ENCODE measurements at regions not wholly inside any gene's neighbourhood (a gene's known extent, or its start where the extent isn't known, plus 50 kb on each side); places are given as distances from the start of the nearest gene placed in this dataset.

- DNase-seq (ENCODE audit: low read depth), result no peak
Observed at GRCh38 chr16:86322806-86323205, 187.5 kb upstream of the FOXF1 start.

- no peak for DNase-seq (ENCODE audit: low read depth)
Observed at GRCh38 chr16:86324320-86324719, 186.0 kb upstream of the FOXF1 start.

- no peak for DNase-seq (ENCODE audit: low read depth)
Observed at GRCh38 chr16:86325360-86325759, 185.0 kb upstream of the FOXF1 start.

DNA sequence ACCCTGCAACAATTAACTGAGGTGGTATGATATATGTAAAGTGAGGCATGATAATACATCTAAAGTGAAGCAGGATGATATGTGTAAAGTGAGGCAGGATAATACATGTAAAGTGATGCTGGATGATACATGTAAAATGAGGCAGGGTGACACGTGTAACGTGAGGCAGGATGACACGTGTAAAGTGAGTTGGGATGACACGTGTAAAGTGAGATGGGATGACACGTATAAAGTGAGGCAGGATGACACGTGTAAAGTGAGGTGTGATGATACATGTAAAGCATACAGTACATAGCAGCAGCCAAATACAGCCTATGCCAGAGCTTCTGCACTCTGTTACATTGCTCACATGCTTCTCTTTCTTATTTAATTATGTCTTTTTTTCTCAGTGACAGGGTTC, 184.4 kb upstream of the FOXF1 start:
- no peak for DNase-seq (ENCODE audit: low read depth)

- no peak for DNase-seq (ENCODE audit: low read depth)
Observed at GRCh38 chr16:86327321-86327720, 183.0 kb upstream of the FOXF1 start.

- DNase-seq (ENCODE audit: low read depth), result no peak
Observed at GRCh38 chr16:86330906-86331305, 179.4 kb upstream of the FOXF1 start.

- DNase-seq (ENCODE audit: low read depth), result no peak
Observed at GRCh38 chr16:86334079-86334635, 176.2 kb upstream of the FOXF1 start.

GRCh38 chr16:86335266-86336172, 174.8 kb upstream of the FOXF1 start:
- no peak for DNase-seq (ENCODE audit: low read depth)

- DNase-seq (ENCODE audit: low read depth), result no peak
Observed at GRCh38 chr16:86337138-86337537, 173.2 kb upstream of the FOXF1 start.

- DNase-seq (ENCODE audit: low read depth), result no peak
Observed at GRCh38 chr16:86337581-86338402, 172.5 kb upstream of the FOXF1 start.

DNA sequence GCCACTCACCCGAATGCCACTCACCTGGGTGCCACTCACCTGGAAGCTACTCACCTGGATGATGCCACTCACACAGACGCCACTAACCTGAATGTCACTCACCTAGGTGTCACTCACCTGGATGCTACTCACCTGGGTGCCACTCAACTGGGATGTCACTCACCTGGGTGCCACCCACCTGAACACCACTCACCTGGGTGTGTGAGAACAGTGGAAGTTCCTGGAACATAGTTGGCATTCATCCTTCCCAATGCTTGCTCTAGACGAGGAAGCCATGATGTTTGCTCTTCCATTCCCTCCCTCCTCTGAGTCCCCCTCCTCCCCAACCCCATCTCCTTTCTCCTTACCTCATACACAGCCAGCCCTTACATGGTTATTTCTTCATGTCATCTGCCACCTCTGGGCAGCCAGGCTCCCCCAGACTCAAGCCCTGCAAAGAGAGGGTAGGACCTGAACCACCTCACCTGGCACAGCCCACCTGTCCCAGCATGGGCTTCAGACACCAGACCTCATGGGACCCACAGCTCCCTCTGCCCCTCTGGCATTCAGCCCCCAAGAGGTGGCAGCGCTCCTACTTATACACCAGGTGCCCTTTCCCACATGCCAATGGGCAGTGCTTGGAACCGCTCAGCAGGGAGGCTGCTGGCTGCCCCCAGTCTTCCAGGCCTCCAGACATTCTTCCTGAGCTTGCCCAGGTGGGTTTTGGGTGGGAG, 171.8 kb upstream of the FOXF1 start:
- DNase-seq (ENCODE audit: low read depth), result no peak

- DNase-seq (ENCODE audit: low read depth), result no peak
Observed at GRCh38 chr16:86342161-86342834, 168.0 kb upstream of the FOXF1 start.

DNA sequence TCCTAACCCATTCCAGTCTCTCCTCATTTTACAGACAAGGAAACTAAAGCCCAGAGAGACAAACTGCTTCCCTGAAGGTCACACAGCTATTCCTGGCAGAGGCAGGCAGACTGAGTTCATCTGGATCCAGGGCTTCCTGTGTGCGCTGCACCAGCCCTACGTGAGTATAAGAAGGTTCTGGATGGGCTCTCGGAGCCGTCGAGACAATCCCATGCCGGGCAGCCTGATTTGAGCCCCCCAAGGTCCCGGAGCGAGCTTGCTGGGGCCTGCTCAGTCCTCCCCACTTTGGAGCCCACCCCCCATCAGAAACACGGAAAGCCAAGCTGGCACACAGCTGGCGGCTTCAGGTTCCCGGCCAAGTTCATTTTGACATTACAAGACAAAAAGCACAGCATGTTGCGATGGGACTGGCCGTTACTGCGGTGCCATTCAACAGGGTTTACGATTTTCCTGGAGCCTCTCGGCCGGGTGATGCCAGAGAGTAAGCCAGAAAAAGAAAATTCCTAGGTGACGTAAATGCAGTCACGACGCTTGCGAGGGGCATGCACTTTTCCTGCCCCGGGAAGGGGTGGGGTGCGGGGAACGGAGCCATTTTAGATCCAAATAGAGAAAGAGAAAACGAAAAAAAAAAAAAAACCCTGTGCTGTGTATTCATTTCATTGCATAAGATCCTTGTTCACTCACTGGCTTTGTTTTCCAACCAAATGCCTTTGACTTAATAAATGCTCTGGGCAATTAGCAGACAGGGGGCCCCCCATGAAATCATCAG, 167.1 kb upstream of the FOXF1 start:
- DNase-seq (ENCODE audit: low read depth), result no peak

DNA sequence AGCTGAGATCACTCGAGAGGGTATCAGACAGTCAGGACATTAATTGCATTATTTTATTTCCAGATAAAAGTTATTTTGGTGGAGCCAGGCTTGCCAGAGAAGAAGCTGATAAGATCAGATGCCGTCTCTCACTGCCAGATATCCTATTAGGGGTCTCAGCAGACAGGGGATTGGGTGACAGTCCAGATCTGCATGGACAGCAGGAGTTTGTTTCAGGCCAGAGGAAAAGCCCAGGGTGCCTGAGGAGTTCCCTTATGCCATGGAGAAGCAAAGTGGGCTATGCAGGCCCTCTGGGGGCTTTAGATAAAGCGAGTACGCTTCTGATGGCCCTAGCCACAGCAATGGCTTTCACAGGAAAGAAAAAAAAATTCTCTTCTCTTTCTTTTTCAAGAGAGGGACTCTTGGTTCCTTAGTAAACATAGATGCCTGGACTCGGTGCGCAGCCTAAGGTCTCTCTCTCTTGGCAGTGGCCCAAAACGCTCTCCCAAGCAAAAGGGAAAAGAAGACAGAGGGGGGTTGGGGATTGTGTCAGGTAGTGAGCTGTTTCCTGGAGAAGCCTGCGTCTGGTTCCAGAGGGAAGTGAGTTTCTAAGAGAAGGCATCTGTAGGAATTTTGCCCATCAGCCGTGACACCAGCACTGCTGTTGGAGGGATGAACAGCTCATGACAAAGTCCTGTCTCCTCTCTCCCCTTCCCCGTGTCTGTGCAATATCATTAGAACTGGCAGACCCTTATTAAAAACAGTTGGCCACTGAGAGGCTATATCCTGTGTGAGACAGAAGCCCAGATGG, 166.3 kb upstream of the FOXF1 start:
- no peak for DNase-seq (ENCODE audit: low read depth)

DNA sequence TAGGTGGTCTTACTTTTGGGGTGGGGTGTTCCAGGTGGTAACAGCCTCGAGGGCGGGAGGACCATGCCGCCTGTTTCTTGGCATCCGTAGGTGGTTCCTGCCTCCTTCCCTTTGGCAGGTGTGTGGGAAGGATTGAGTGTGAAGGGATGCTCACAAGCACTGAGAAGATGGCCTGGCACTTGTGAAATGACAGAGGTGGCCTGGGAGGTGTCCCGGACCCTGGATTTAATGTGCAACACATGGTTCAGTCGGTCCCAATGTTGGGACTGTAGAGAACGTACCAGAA, 165.8 kb upstream of the FOXF1 start:
- no peak for DNase-seq (ENCODE audit: low read depth)

- no peak for DNase-seq (ENCODE audit: low read depth)
Observed at GRCh38 chr16:86344881-86345280, 165.4 kb upstream of the FOXF1 start.

- no peak for DNase-seq (ENCODE audit: low read depth)
Observed at GRCh38 chr16:86345516-86345915, 164.8 kb upstream of the FOXF1 start.

GRCh38 chr16:86346034-86346433, 164.3 kb upstream of the FOXF1 start:
- DNase-seq (ENCODE audit: low read depth), result no peak

GRCh38 chr16:86347090-86347489, 163.2 kb upstream of the FOXF1 start:
- no peak for DNase-seq (ENCODE audit: low read depth)

- DNase-seq (ENCODE audit: low read depth), result no peak
Observed at GRCh38 chr16:86347916-86348555, 162.3 kb upstream of the FOXF1 start.
